HepG2 (cell line): ENCODE measurements at regions not wholly inside any gene's neighbourhood (a gene's known extent, or its start where the extent isn't known, plus 50 kb on each side); places are given as distances from the start of the nearest gene placed in this dataset.

Experiments used
- BCL3 ChIP-seq: sonication (generic); formaldehyde crosslinking; IDR thresholded peaks from 2 replicates; pipeline ENCODE4 v1.5.1; 2020; ENCODE audit warnings: mild to moderate bottlenecking, missing genetic modification reagents, moderate library complexity
- FOXJ3 ChIP-seq: sonication (generic); formaldehyde crosslinking; IDR thresholded peaks from 2 replicates; pipeline ENCODE4 v1.4.0; 2020; ENCODE audit warnings: missing genetic modification reagents, mild to moderate bottlenecking, borderline replicate concordance
- HNRNPLL ChIP-seq: fragments of 200-400 bp; formaldehyde crosslinking; IDR thresholded peaks from 2 replicates; pipeline ENCODE4 v1.6.1; 2017; ENCODE audit warnings: mild to moderate bottlenecking, low read depth, low read length; ENCODE audit not compliant: poor library complexity, severe bottlenecking
- MXI1 ChIP-seq: IDR thresholded peaks from 3 replicates; pipeline ENCODE4 v1.6.1; 2012; ENCODE audit warnings: low read depth, low read length, inconsistent platforms, borderline replicate concordance
- POLR2AphosphoS5 ChIP-seq: IDR thresholded peaks from 2 replicates; pipeline ENCODE4 v1.6.1; 2012; ENCODE audit warnings: low read depth, low read length
- RAD51 ChIP-seq: fragments of 450-650 bp; IDR thresholded peaks from 2 replicates; pipeline ENCODE4 v1.6.1; 2016; ENCODE audit warnings: borderline replicate concordance
- RFXAP ChIP-seq: sonication (generic); formaldehyde crosslinking; IDR thresholded peaks from 2 replicates; pipeline ENCODE4 v1.4.0; 2020; ENCODE audit warnings: missing genetic modification reagents, borderline replicate concordance
- THAP11 ChIP-seq: IDR thresholded peaks from 2 replicates; pipeline ENCODE4 v1.6.1; 2016; ENCODE audit warnings: missing biosample characterization, missing genetic modification reagents

GRCh38 chr4:95602872-95603271 is 54.1 kb upstream of the UNC5C start:
- TF ChIP-seq RFXAP (no peak), THAP11 (CRISPR knock-in tag) (no peak), FOXJ3 (CRISPR knock-in tag) (no peak), HNRNPLL (no peak), POLR2AphosphoS5 (no peak), RAD51 (no peak), BCL3 (no peak), MXI1 (no peak)
